H1 (cell line): ENCODE measurements at regions not wholly inside any gene's neighbourhood (a gene's known extent, or its start where the extent isn't known, plus 50 kb on each side); places are given as distances from the start of the nearest gene placed in this dataset.

Source experiments
- BCL11A ChIP-seq, 2 experiments: IDR thresholded peaks; one replicate each; pipeline ENCODE4 v1.6.1; 2011; ENCODE audit warnings: low read depth in 2 of 2, low read length in 2 of 2, mild to moderate bottlenecking in 2 of 2
- BRCA1 ChIP-seq: IDR thresholded peaks from 2 replicates; pipeline ENCODE4 v1.6.1; 2012; ENCODE audit warnings: low read depth, low read length, improper control_type of control experiment
- EP300 ChIP-seq, 2 experiments: IDR thresholded peaks; 1 replicate in 1 of 2; 2 replicates in 1 of 2; pipeline ENCODE4 v1.6.1; 2011 to 2012; ENCODE audit warnings: low read depth in 2 of 2, low read length in 2 of 2, mild to moderate bottlenecking in 2 of 2, borderline replicate concordance in 1 of 2, inconsistent platforms in 1 of 2, moderate library complexity in 1 of 2
- JUND ChIP-seq: IDR thresholded peaks from 2 replicates; pipeline ENCODE4 v1.6.1; 2011; ENCODE audit warnings: mild to moderate bottlenecking, improper control_type of control experiment, low read length
- KDM1A ChIP-seq: fragments of 200-600, 300-600 bp; sonication (generic); IDR thresholded peaks from 2 replicates; pipeline ENCODE4 v1.7.1; 2016; ENCODE audit warnings: mild to moderate bottlenecking, low read length, borderline replicate concordance
- NANOG ChIP-seq: IDR thresholded peaks from 2 replicates; pipeline ENCODE4 v1.6.1; 2011; ENCODE audit warnings: low read length, low read depth, mild to moderate bottlenecking, inconsistent platforms; ENCODE audit not compliant: insufficient read depth, poor library complexity, severe bottlenecking
- POU5F1 ChIP-seq: IDR thresholded peaks from 2 replicates; pipeline ENCODE4 v1.6.1; 2011; ENCODE audit warnings: low read depth, mild to moderate bottlenecking, low read length, moderate library complexity
- SAP30 ChIP-seq: fragments of 300-600 bp; sonication (generic); IDR thresholded peaks from 2 replicates; pipeline ENCODE4 v1.7.1; 2012; ENCODE audit warnings: low read length, moderate library complexity, mild to moderate bottlenecking, inconsistent platforms; ENCODE audit not compliant: insufficient read depth, insufficient replicate concordance
- SP1 ChIP-seq: IDR thresholded peaks from 2 replicates; pipeline ENCODE4 v1.6.1; 2011; ENCODE audit warnings: low read depth, low read length
- TEAD4 ChIP-seq: IDR thresholded peaks from 2 replicates; pipeline ENCODE4 v1.6.1; 2012; ENCODE audit warnings: low read depth, low read length, inconsistent platforms, mixed read lengths
- TF ChIP-seq, protein P1 (sequence below): fragments of 300-600 bp; sonication (generic); IDR thresholded peaks from 2 replicates; pipeline ENCODE4 v1.7.1; 2012; ENCODE audit warnings: low read length, moderate library complexity, mild to moderate bottlenecking, inconsistent platforms; ENCODE audit not compliant: insufficient replicate concordance

DNA sequence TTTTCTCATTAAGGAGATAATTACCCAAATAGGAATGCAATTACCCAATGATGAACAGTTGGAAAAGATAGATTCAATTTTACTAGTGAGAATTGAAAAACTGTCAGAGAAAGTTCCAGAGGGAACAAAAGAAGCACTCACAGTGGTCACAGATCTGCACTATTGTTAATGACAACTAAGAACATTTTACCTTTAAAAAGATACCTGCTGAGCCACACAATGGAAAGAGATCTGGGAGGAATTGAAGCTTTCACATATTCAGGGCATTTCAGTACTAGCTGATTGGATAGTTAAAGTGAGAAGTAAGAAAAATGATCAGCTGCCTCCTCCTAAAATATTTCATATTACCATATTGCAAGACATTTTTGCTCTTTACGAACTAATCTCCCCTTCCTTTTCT, 1822.2 kb downstream of the STIM2 start (continued):
- TF ChIP-seq, protein P1, sequence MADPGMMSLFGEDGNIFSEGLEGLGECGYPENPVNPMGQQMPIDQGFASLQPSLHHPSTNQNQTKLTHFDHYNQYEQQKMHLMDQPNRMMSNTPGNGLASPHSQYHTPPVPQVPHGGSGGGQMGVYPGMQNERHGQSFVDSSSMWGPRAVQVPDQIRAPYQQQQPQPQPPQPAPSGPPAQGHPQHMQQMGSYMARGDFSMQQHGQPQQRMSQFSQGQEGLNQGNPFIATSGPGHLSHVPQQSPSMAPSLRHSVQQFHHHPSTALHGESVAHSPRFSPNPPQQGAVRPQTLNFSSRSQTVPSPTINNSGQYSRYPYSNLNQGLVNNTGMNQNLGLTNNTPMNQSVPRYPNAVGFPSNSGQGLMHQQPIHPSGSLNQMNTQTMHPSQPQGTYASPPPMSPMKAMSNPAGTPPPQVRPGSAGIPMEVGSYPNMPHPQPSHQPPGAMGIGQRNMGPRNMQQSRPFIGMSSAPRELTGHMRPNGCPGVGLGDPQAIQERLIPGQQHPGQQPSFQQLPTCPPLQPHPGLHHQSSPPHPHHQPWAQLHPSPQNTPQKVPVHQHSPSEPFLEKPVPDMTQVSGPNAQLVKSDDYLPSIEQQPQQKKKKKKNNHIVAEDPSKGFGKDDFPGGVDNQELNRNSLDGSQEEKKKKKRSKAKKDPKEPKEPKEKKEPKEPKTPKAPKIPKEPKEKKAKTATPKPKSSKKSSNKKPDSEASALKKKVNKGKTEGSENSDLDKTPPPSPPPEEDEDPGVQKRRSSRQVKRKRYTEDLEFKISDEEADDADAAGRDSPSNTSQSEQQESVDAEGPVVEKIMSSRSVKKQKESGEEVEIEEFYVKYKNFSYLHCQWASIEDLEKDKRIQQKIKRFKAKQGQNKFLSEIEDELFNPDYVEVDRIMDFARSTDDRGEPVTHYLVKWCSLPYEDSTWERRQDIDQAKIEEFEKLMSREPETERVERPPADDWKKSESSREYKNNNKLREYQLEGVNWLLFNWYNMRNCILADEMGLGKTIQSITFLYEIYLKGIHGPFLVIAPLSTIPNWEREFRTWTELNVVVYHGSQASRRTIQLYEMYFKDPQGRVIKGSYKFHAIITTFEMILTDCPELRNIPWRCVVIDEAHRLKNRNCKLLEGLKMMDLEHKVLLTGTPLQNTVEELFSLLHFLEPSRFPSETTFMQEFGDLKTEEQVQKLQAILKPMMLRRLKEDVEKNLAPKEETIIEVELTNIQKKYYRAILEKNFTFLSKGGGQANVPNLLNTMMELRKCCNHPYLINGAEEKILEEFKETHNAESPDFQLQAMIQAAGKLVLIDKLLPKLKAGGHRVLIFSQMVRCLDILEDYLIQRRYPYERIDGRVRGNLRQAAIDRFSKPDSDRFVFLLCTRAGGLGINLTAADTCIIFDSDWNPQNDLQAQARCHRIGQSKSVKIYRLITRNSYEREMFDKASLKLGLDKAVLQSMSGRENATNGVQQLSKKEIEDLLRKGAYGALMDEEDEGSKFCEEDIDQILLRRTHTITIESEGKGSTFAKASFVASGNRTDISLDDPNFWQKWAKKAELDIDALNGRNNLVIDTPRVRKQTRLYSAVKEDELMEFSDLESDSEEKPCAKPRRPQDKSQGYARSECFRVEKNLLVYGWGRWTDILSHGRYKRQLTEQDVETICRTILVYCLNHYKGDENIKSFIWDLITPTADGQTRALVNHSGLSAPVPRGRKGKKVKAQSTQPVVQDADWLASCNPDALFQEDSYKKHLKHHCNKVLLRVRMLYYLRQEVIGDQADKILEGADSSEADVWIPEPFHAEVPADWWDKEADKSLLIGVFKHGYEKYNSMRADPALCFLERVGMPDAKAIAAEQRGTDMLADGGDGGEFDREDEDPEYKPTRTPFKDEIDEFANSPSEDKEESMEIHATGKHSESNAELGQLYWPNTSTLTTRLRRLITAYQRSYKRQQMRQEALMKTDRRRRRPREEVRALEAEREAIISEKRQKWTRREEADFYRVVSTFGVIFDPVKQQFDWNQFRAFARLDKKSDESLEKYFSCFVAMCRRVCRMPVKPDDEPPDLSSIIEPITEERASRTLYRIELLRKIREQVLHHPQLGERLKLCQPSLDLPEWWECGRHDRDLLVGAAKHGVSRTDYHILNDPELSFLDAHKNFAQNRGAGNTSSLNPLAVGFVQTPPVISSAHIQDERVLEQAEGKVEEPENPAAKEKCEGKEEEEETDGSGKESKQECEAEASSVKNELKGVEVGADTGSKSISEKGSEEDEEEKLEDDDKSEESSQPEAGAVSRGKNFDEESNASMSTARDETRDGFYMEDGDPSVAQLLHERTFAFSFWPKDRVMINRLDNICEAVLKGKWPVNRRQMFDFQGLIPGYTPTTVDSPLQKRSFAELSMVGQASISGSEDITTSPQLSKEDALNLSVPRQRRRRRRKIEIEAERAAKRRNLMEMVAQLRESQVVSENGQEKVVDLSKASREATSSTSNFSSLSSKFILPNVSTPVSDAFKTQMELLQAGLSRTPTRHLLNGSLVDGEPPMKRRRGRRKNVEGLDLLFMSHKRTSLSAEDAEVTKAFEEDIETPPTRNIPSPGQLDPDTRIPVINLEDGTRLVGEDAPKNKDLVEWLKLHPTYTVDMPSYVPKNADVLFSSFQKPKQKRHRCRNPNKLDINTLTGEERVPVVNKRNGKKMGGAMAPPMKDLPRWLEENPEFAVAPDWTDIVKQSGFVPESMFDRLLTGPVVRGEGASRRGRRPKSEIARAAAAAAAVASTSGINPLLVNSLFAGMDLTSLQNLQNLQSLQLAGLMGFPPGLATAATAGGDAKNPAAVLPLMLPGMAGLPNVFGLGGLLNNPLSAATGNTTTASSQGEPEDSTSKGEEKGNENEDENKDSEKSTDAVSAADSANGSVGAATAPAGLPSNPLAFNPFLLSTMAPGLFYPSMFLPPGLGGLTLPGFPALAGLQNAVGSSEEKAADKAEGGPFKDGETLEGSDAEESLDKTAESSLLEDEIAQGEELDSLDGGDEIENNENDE: peak; percentile 97
- peak; percentile 78 for TF ChIP-seq SP1
- no peak for TF ChIP-seq SAP30
- TF ChIP-seq BCL11A (IDR thresholded peaks at IDR 0.05; ENCODE audit: low read depth in 2 of 2, low read length in 2 of 2): peak in 1 of 2 experiments; percentile 81
- TF ChIP-seq BRCA1: no peak
- 0 out of 2 replicates have a peak, but pooled peaks have one; percentile 45 for TF ChIP-seq TEAD4
- peak in 1 of 2 experiments; percentile 93; a peak in 2 of 3 replicates for TF ChIP-seq EP300 (IDR thresholded peaks at IDR 0.05; ENCODE audit: borderline replicate concordance in 1 of 2, low read depth in 2 of 2, low read length in 2 of 2)
- no peak for TF ChIP-seq JUND
- TF ChIP-seq POU5F1: peak; percentile 82; the same call in 1 of the 2 replicates
- peak; percentile 100 for TF ChIP-seq NANOG
- no peak for TF ChIP-seq KDM1A
